SJCRH30 (cell line): ENCODE measurements at regions not wholly inside any gene's neighbourhood (a gene's known extent, or its start where the extent isn't known, plus 50 kb on each side); places are given as distances from the start of the nearest gene placed in this dataset.
"Not testable (repeated sequence)": the region's sequence is repeated elsewhere in the genome, so short reads cannot be mapped to it uniquely, and the experiment has no call there.

Experiments used
- DNase-seq, 2 experiments: peaks; one replicate each; pipeline ENCODE4 v3.0.0-alpha.2; 2015 to 2020
- H3K27ac ChIP-seq: fragments of 250-450 bp; sonication (Bioruptor Pico); 2 replicates; pipeline ENCODE4 v1.5.1; 2020; ENCODE audit warnings: mild to moderate bottlenecking, moderate library complexity
- H3K27me3 ChIP-seq: fragments of 250-450 bp; sonication (Bioruptor Pico); 2 replicates; pipeline ENCODE4 v1.5.1; 2020; ENCODE audit warnings: mild to moderate bottlenecking, moderate library complexity
- H3K36me3 ChIP-seq: fragments of 250-450 bp; sonication (Bioruptor Pico); 2 replicates; pipeline ENCODE4 v1.5.1; 2020; ENCODE audit warnings: mild to moderate bottlenecking, moderate library complexity
- H3K4me1 ChIP-seq: fragments of 250-450 bp; sonication (Bioruptor Pico); 2 replicates; pipeline ENCODE4 v1.5.1; 2020; ENCODE audit warnings: mild to moderate bottlenecking, moderate library complexity
- H3K4me3 ChIP-seq: fragments of 250-450 bp; sonication (Bioruptor Pico); 2 replicates; pipeline ENCODE4 v1.5.1; 2020; ENCODE audit warnings: mild to moderate bottlenecking, moderate library complexity
- H3K9me3 ChIP-seq: fragments of 250-450 bp; sonication (Bioruptor Pico); replicated peaks from 2 replicates; pipeline ENCODE4 v1.5.1; 2020; ENCODE audit warnings: mild to moderate bottlenecking, moderate library complexity

GRCh38 chr11:45000918-45001317 is 50.2 kb upstream of the TP53I11 start:
- no peak for DNase-seq

GRCh38 chr11:45001466-45002165 is 50.9 kb upstream of the TP53I11 start:
- Histone ChIP-seq H3K27me3 (peaks cover 4% of the 10 kb centered on the region), H3K36me3 (no peaks in the 10 kb centered on the region), H3K27ac (no peak overlapping the region), H3K9me3 (0 out of 2 replicates have a peak, but pooled peaks cover 3% of the 10 kb centered on the region), H3K4me3 (no peak overlapping the region), H3K4me1 (peaks cover 17% of the 10 kb centered on the region)
- DNase-seq = no peak

More at GRCh38 chr11:45000918-45001317, 50.2 kb upstream of the TP53I11 start:
- Histone ChIP-seq H3K27ac (no peak overlapping the region), H3K27me3 (peaks cover 7% of the 10 kb centered on the region), H3K4me1 (peaks cover 19% of the 10 kb centered on the region), H3K36me3 (no peaks in the 10 kb centered on the region), H3K4me3 (no peak overlapping the region), H3K9me3 (0 out of 2 replicates have a peak, but pooled peaks cover 3% of the 10 kb centered on the region)

- Histone ChIP-seq H3K4me1 (no peaks in the 10 kb centered on the region), H3K27ac (no peak overlapping the region), H3K9me3 (0 out of 2 replicates have a peak, but pooled peaks cover 3% of the 10 kb centered on the region), H3K4me3 (no peak overlapping the region), H3K36me3 (no peaks in the 10 kb centered on the region), H3K27me3 (peaks cover 4% of the 10 kb centered on the region)
- DNase-seq = no peak
These were observed 54.4 kb upstream of the TP53I11 start for GRCh38 chr11:45005106-45005505.

DNA sequence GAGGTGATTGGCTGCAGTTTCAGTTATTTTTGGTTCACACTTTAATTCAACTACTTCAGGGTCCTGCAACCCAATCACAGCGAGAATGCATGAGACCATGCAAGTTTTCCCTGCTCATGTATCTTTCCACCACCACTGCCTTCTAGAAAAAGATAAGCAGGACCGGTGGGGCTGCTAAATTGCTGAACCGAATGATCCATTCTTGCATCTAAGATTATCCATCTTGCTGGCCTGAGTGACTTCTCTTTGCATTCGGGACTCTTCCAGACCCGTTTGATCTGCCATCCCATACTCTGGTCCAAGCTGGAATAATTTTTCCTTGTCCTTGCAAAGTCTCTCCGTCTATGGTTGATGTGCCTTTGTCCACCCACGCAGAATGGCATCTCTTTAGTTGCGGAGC is 56.3 kb upstream of the TP53I11 start:
- DNase-seq = no peak
- H3K27ac ChIP-seq = no peak overlapping the region

GRCh38 chr11:45015983-45016382 is 65.3 kb upstream of the TP53I11 start:
- not testable (repeated sequence) for H3K27me3 ChIP-seq, H3K36me3 ChIP-seq, H3K27ac ChIP-seq, H3K4me3 ChIP-seq, DNase-seq, H3K4me1 ChIP-seq, H3K9me3 ChIP-seq

More for the DNA sequence above, 56.3 kb upstream of the TP53I11 start:
- Histone ChIP-seq H3K36me3 (no peaks in the 10 kb centered on the region), H3K9me3 (0 out of 2 replicates have a peak, but pooled peaks cover 3% of the 10 kb centered on the region), H3K4me3 (no peak overlapping the region), H3K4me1 (no peaks in the 10 kb centered on the region), H3K27me3 (peaks cover 4% of the 10 kb centered on the region; the same call in 1 of the 2 replicates)

DNA sequence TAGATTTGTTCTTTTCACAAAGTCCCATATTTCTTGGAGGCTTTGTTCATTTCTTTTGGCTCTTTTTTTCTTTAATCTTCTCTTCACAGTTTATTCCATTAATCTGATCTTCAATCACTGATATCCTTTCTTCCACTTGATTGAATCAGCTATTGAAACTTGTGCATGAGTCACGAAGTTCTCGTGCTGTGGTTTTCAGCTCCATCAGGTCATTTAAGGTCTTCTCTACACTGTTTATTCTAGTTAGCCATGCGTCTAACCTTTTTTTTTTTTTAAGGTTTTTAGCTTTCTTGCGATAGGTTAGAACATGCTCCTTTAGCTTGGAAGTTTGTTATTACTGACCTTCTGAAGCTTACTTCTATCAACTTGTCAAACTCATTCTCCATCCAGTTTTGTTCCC is 65.8 kb upstream of the TP53I11 start:
- not testable (repeated sequence) for DNase-seq, H3K9me3 ChIP-seq, H3K27ac ChIP-seq

GRCh38 chr11:45017329-45017728 is 66.6 kb upstream of the TP53I11 start:
- no peaks in the 10 kb centered on the region for H3K4me1 ChIP-seq
- peaks cover 7% of the 10 kb centered on the region for H3K9me3 ChIP-seq
- peaks cover 2% of the 10 kb centered on the region; the same call in 1 of the 2 replicates for H3K27me3 ChIP-seq
- no peaks in the 10 kb centered on the region for H3K36me3 ChIP-seq
- no peak overlapping the region for H3K27ac ChIP-seq
- H3K4me3 ChIP-seq = no peak overlapping the region
- DNase-seq = no peak

More for the DNA sequence above, 65.8 kb upstream of the TP53I11 start:
- not testable (repeated sequence) for H3K4me1 ChIP-seq, H3K27me3 ChIP-seq, H3K36me3 ChIP-seq, H3K4me3 ChIP-seq

DNA sequence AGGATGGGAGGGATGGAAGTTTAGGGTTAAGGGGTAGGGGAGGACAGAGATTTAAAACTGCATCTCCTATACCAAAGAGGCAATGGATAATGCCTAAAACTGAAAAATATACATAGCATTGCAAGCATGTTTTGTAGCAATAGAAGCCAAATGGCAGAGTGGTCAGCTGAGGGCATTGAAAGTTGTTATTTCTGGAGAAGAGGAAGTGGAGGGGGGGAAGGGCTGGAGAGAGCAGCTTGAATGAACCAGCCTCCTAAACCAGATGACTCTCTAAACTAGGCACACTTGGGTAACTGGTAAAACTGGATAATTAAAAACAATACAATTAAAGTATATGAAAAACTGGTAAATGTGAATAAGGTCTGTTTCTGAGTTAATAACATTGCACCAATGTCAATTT is 70.3 kb upstream of the TP53I11 start:
- Histone ChIP-seq H3K4me3 (no peak overlapping the region), H3K9me3 (no peaks in the 10 kb centered on the region), H3K4me1 (no peaks in the 10 kb centered on the region), H3K27me3 (peaks cover 5% of the 10 kb centered on the region; the same call in 1 of the 2 replicates), H3K36me3 (no peaks in the 10 kb centered on the region), H3K27ac (no peak overlapping the region)
- DNase-seq = no peak

DNA sequence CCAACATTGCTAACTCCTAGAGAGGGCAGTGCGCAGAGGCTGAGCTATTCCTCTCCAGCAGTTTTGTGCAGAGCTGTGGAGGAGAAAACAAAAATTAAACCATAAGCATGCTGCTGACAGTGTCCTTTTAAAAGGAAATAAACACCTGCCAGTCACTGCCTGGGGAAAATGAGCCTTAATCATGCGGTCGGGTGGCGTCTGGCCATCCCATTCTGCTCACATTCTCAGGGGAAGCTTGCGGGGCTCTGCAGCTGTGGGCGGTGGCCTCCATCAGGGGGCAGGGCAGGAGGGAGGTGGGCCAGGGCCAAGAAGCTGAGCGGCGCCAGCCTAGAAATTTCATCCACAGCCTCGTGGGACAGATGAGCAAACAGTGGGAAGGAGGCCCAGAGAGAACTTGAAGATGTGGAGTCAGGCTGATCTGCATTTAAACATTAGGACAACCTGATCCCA is 71.0 kb upstream of the TP53I11 start:
- no peaks in the 10 kb centered on the region for H3K36me3 ChIP-seq
- H3K27ac ChIP-seq = no peak overlapping the region
- no peak overlapping the region for H3K4me3 ChIP-seq
- DNase-seq = peak; percentile 29 to 37
- H3K4me1 ChIP-seq = no peaks in the 10 kb centered on the region
- H3K9me3 ChIP-seq = no peaks in the 10 kb centered on the region
- H3K27me3 ChIP-seq = peaks cover 5% of the 10 kb centered on the region; the same call in 1 of the 2 replicates

- H3K4me1 ChIP-seq = no peaks in the 10 kb centered on the region
- no peaks in the 10 kb centered on the region for H3K36me3 ChIP-seq
- H3K27ac ChIP-seq = no peak overlapping the region
- H3K27me3 ChIP-seq = peaks cover 9% of the 10 kb centered on the region; the same call in 1 of the 2 replicates
- no peaks in the 10 kb centered on the region for H3K9me3 ChIP-seq
- peak in 1 of 2 experiments; percentile 30 for DNase-seq
- H3K4me3 ChIP-seq = no peak overlapping the region
These were observed 71.8 kb upstream of the TP53I11 start for GRCh38 chr11:45022294-45023064.

- Histone ChIP-seq H3K27ac (no peak overlapping the region), H3K4me1 (no peaks in the 10 kb centered on the region), H3K4me3 (no peak overlapping the region), H3K9me3 (no peaks in the 10 kb centered on the region), H3K27me3 (peaks cover 9% of the 10 kb centered on the region; the same call in 1 of the 2 replicates), H3K36me3 (no peaks in the 10 kb centered on the region)
- no peak for DNase-seq
These were observed 72.3 kb upstream of the TP53I11 start for GRCh38 chr11:45023065-45023365.

- no peak overlapping the region for H3K4me3 ChIP-seq
- H3K36me3 ChIP-seq = no peaks in the 10 kb centered on the region
- H3K4me1 ChIP-seq = no peaks in the 10 kb centered on the region
- H3K27me3 ChIP-seq = peaks cover 13% of the 10 kb centered on the region; the same call in 1 of the 2 replicates
- no peaks in the 10 kb centered on the region for H3K9me3 ChIP-seq
- no peak for DNase-seq
- H3K27ac ChIP-seq = no peak overlapping the region
These were observed 73.6 kb upstream of the TP53I11 start for GRCh38 chr11:45024316-45024715.

- H3K36me3 ChIP-seq = no peaks in the 10 kb centered on the region
- no peak overlapping the region for H3K27ac ChIP-seq
- H3K4me3 ChIP-seq = no peak overlapping the region
- H3K4me1 ChIP-seq = no peaks in the 10 kb centered on the region
- DNase-seq = no peak
- peaks cover 15% of the 10 kb centered on the region; the same call in 1 of the 2 replicates for H3K27me3 ChIP-seq
- H3K9me3 ChIP-seq = no peaks in the 10 kb centered on the region
These were observed 74.3 kb upstream of the TP53I11 start for GRCh38 chr11:45024846-45025588.

GRCh38 chr11:45025716-45026492 is 75.2 kb upstream of the TP53I11 start:
- H3K27ac ChIP-seq = no peak overlapping the region
- peak; percentile 28 to 38 for DNase-seq

More at GRCh38 chr11:45025716-45026492, 75.2 kb upstream of the TP53I11 start:
- Histone ChIP-seq H3K4me3 (no peak overlapping the region), H3K36me3 (no peaks in the 10 kb centered on the region), H3K27me3 (peaks cover 22% of the 10 kb centered on the region; the same call in 1 of the 2 replicates), H3K4me1 (no peaks in the 10 kb centered on the region), H3K9me3 (no peaks in the 10 kb centered on the region)
